C4-2B (cell line): ENCODE measurements at regions not wholly inside any gene's neighbourhood (a gene's known extent, or its start where the extent isn't known, plus 50 kb on each side); places are given as distances from the start of the nearest gene placed in this dataset.
A peak's percentile ranks its signal among the peaks of the same experiment; 100 is the strongest.

Experiments used
- H3K27ac ChIP-seq: fragments of 450-650 bp; 2 replicates; pipeline ENCODE4 v1.5.1; 2017
- CTCF ChIP-seq: fragments of 450-650 bp; conservative IDR thresholded peaks from 2 replicates; pipeline ENCODE4 v1.5.1; 2017; ENCODE audit warnings: mild to moderate bottlenecking
- ZFX ChIP-seq: fragments of 450-650 bp; IDR thresholded peaks from 2 replicates; pipeline ENCODE4 v1.6.1; 2017

- H3K27ac ChIP-seq, result no peak overlapping the region
Observed at GRCh38 chr2:177026956-177027355, 185.6 kb upstream of the HNRNPA3 start.

GRCh38 chr2:177028296-177028695, 184.3 kb upstream of the HNRNPA3 start:
- no peak for TF ChIP-seq ZFX
- TF ChIP-seq CTCF, result no peak
- no peak overlapping the region for H3K27ac ChIP-seq

More at GRCh38 chr2:177026956-177027355, 185.6 kb upstream of the HNRNPA3 start:
- TF ChIP-seq ZFX, result no peak

- no peak overlapping the region for H3K27ac ChIP-seq
- TF ChIP-seq CTCF (no peak), ZFX (no peak)
Observed at GRCh38 chr2:177029075-177029474, 183.5 kb upstream of the HNRNPA3 start.

- no peak overlapping the region for H3K27ac ChIP-seq
- TF ChIP-seq ZFX, result no peak
- peak; percentile 53 for TF ChIP-seq CTCF
Observed at GRCh38 chr2:177029501-177029900, 183.1 kb upstream of the HNRNPA3 start.

GRCh38 chr2:177029901-177030300, 182.7 kb upstream of the HNRNPA3 start:
- TF ChIP-seq CTCF (peak; percentile 29; the same call in 1 of the 2 replicates), ZFX (no peak)
- no peak overlapping the region for H3K27ac ChIP-seq

- TF ChIP-seq CTCF (no peak), ZFX (no peak)
- H3K27ac ChIP-seq, result no peak overlapping the region
Observed at GRCh38 chr2:177030451-177031105, 182.0 kb upstream of the HNRNPA3 start.

GRCh38 chr2:177031438-177032180, 181.0 kb upstream of the HNRNPA3 start:
- no peak overlapping the region for H3K27ac ChIP-seq
- TF ChIP-seq CTCF (no peak), ZFX (no peak)
